CD4-positive, alpha-beta T cell treated with Interleukin-6 at 100 ng/mL for 8 hours (primary cell): ENCODE measurements at regions not wholly inside any gene's neighbourhood (a gene's known extent, or its start where the extent isn't known, plus 50 kb on each side); places are given as distances from the start of the nearest gene placed in this dataset.

Experiments
- DNase-seq: peaks from one replicate; pipeline ENCODE4 v3.0.0-alpha.2; 2020; ENCODE audit warnings: mixed read lengths, low spot score

- DNase-seq, result no peak
These were observed 50.3 kb upstream of the CXCL12 start for GRCh38 chr10:44435196-44435595.

DNA sequence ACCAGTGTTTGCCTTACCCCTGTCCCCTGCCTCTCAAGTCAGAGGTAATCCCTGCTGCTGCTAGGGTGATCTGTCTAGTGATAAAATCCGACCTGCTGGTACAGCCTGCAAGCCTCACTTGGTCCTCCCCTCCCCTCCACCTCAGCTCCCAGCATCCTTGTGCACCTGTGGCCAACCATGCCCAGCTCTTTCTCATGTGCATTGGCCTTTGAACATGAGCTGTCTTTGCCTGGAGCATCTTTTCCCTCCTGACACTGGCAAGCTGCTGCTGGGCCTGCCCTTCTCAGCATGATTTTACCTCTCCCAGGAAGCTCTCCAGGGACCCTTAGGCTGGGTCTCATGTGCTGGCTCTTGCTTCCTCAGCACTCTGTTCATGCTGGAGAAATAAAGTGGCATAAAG is 51.3 kb upstream of the CXCL12 start:
- no peak for DNase-seq

DNA sequence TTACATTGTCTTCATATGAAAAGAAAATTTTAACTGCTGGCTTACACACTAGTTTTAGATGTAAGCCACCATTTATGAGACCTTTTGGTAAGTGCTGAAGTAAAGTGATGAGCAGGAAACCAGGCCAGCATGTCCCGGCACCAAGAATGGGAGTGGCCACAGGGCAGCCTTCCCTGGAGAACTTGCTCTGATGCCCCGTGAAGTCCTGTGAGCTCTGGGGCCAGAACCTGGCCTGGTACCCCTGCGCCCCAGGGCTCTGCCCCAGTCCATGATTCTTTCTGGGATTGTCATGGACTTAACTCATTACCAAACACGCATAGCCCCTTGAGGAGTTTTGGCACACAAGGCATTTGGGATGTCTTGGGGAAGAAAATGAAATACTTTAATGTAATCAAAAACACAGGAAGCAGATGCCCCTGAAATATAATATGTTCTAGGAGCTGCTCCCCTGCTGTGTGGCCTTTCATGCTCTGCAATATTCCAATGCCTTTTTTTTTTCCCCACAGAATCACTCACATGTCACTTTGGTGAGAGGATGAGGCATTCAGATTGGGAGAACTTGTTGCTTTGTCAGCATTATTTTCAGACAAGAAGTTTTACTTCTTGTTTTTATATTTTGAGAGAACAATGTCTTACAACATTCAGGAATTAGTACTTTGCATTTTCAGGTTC is 53.1 kb upstream of the CXCL12 start:
- no peak for DNase-seq

GRCh38 chr10:44439239-44439957 is 54.5 kb upstream of the CXCL12 start:
- no peak for DNase-seq

GRCh38 chr10:44439958-44440244 is 55.0 kb upstream of the CXCL12 start:
- no peak for DNase-seq

DNA sequence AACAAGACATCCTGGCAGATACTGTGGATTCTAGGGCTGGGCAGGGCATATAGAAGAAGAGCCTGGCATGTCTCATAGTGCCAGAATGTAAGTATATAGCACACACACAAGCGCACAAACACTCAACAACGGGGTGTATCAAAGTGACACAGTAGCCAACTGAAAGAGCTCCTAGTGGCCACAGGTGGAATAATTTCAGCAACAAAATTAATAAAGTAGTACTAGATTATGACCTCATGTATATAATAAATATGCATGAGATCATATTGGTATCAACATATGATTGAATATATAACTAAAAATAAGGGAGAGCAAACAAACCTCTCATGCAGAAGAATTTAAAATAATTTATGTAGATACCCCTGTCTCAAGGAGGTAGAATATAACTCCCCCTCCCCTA is 72.4 kb upstream of the CXCL12 start:
- no peak for DNase-seq

DNA sequence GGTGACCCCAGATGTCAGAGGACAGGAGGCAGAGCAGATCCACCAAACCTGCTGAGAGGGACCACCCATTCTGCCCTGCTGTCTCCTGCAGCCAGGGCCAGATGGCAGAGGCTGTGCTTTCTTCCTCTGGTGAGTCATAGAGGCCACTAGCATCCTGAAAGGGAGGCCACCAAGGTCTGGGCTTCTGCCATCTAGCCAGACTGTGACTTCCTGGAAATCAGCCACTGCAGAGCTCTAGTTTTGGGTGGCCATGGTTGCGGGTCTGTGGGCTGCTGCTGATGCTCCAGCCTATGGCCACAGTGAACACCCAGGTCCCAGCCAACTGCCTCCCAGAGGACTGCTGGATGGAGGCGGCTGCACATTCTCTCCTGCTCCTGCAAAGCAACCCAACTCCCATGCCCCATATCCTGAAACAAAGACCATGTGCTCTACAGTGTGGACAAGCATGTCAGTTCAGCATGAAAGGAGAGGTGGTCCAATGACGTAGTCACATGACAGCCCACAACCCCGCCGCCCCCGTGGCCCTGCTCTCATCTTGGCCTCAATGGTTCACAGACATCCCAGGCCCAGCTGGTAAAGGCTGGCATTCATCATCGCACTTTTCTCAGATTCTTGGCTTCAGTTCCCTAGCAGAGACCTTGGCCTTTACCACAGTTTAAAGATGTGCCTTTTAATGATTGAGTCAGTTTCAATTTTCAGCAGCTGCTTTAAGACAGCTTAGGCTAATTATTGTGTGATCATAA is 73.9 kb upstream of the CXCL12 start:
- no peak for DNase-seq

DNA sequence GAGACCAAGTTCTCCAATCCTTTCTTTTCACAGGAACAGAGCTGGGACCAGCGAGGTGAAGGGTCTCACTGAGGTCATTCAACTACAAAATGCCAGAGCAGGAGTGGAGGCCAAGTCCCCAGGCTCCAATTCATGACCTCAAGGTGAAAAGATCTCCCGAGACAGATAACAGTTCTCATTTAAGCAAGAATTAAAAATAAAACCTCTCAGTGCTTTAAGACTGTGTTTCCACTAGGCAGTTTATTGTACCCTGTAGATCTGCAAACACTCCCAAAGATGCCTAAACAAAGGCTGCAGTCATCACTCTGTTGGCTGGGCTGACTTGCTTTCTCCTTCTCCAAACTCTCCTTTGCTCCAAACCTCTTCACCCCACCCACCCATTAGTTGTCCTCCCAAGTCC is 74.8 kb upstream of the CXCL12 start:
- no peak for DNase-seq

DNA sequence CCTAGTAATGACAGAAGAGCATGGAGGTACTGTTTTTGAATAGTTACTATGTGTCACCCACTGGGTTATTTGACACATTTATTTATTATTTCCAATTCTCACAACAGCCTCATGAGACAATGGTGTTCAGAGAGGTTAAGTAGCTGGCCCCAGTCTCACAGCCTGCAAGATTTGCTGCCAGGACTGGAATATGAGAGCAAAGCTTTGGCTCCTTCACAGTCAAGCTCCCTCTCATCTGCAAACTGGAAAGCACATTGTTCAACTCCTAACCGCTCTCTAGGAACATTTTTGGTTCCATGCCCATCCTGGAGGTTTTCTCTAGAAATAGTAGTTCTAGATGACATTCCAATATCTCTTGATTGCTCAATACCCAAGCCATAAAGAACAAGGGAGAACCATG is 75.5 kb upstream of the CXCL12 start:
- DNase-seq, result no peak

DNA sequence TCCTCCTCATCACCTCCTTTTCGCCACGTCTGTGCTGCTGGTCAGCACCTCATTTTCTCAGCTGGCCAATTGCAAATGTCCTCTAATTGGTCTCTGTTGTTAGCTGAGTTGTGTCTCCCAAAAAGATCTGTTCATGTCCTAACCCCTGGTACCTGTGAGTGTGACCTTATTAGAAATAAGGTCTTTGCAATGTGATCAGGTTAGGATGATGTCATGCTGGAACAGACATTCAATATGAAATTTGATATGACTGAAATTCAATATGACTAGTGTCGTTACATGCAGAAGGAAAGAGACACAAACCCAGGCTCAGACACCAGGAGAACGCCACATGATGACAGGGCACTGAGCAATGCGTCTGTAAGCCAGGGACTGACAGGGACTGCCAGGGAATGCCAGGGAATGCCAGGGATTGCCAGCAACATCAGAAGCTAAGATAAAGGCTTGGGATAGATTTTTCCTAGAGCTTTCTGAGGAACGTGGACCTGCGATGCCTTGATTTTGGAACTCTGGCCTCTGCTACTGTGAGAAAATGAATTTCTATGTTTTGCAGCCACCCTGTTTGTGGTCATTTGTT is 77.5 kb upstream of the CXCL12 start:
- DNase-seq, result no peak

DNA sequence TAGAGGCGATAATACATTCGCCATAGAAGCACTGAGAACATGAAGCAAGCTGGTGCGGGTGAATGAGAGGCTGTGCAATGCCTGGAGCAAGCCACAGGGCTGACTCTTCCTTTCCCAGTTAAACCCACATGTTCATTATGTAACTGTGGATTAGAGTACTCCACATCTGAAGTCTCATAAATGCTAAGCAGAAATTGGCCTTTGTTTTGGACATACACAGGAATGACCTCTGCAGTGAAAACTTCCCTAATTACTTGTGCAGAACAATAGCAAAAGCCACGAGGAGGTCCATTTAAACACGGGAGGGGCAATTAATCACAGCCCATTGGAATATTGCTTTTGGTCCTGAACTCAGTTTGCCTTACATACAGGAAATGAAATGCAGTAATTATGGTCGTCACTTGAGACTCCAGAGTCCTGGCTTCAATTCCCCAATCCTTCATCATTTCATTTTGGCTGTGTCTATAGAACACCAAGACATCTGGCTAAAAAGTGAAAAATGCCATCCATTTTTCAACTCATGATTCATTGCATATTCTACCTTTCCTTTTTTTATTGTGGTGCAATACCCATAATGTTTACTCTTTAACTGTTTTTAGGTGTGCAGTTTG is 78.7 kb upstream of the CXCL12 start:
- no peak for DNase-seq

- no peak for DNase-seq
These were observed 79.6 kb upstream of the CXCL12 start for GRCh38 chr10:44464503-44464902.

- no peak for DNase-seq
These were observed 80.7 kb upstream of the CXCL12 start for GRCh38 chr10:44465401-44466115.

GRCh38 chr10:44466236-44466635 is 81.3 kb upstream of the CXCL12 start:
- no peak for DNase-seq

DNA sequence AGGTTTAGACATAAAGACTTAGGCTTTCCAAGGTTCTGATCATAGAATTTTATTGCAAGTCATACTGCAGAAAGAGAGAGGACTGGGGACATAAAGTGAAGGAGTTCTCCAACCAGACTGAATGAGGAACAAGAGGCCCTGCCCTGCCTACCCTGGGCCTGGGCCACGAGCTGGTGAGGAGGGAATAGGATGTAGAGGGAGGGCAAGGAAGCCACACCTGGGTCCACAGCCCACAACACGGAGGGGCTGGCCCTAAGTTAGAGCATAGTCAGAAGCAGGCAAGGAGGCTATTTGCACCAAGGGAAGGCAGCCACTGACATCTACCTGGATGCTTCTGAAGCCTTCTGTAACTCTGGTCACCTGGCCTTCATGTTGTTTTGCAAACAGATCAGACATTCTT is 82.2 kb upstream of the CXCL12 start:
- no peak for DNase-seq

DNA sequence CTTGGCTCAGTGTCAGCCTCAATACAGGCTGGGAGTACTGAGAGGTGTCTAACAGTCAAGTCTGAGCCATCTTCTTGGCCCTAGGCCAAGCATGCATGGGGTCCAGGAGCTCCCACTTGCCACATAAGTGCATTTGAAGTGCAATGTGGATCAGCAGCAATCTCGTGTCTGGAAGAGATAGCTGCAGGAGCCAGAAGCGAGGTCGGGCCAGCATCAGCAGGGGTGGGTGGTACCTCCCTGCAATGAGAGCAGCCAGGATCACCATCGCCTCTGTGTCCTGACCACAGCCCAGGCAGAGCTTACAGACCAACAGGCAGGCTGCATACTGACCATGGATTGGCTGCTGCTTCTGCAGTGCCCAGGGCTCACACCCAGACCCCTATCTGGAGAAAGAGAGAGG is 83.0 kb upstream of the CXCL12 start:
- DNase-seq, result no peak

DNA sequence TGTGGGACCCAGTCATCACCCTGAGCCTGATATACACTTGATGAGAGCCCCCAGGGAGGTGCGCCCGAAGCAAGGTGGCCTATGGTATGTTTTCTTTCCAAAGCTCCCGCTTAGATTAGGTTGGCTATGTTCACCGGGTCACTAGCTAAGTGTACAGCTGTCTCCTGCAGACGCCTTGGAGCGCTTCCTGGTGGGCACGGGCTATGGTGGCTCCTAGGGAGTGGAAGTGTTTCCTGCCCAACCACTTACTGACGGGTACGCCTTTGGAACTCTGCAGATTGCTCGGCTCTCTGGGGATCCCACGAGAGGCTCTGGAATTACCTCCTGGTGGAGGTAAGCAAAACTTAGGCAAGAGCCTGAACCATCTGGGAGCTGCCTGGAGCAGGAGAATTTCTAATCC is 83.6 kb upstream of the CXCL12 start:
- DNase-seq, result no peak

DNA sequence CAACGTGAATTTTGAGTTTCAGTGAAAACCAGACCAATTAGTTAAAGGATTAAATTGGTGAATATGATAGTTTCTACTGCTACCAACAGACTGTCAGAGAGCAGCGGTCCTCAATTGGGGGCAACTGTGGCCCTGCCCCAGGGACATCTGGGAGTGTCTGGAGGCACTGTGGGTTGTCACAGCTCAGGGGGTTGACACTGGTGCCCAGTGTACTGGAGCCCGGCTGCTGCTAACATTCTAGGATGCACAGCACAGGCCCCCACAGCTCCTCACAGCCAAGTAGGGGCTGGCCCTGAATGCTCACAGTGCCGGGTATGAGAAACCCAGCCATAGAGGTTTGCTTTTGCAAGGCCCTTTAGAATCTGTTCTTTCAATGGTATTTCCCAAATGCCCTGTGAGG is 84.1 kb upstream of the CXCL12 start:
- DNase-seq, result no peak

DNA sequence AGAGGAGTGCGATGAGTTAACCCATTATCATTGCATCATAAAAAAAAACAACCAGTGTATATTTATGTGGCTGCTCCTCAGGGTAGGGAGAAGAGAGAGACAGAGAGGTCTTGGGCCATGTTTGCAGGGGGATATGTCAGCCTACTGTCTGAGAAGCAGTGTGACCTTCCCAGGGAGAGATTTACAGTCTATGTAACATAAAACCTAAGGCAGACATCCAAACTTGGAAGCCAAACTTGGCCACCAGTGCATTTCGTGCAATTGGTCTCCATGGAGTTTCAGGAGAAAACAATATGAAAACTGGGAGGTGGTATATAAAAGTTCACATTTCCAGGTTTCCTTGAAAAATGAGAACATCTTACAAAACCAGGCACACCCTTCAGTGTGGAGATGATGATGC is 85.9 kb upstream of the CXCL12 start:
- no peak for DNase-seq

- no peak for DNase-seq
These were observed 86.5 kb upstream of the CXCL12 start for GRCh38 chr10:44471410-44471809.

GRCh38 chr10:44473146-44473545 is 88.2 kb upstream of the CXCL12 start:
- no peak for DNase-seq

DNA sequence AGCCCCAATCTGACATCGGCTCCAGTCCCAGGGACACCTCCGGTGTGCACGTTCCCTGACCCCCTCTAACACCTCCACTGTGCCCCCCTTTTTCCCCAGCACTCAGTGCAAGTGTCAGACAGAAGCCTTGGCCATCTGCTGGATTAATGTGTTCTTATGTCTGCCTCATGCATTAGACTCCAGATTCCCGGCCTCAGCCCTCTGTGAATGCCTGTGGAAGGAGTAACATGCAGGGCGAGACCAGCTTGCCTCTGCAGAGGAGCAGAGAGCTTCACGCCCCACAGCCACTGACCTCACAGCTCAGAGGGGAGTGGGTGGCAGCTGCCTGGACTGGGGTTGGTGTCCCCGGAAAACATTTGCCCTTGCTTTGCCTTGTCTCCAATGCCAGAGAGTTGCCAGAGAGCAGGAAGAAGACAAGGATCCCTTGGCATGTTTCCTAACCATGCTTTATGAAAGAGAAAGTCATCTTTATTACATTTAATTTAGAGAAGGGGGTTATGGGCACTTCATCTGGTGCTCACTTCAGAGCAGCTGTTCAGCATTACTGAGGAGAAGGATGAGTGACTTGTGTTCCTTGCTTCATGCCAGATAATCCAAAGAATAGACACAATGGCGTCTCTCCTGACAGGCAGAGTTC is 91.6 kb upstream of the CXCL12 start:
- DNase-seq, result no peak
